GM12878 (cell line): ENCODE measurements at regions not wholly inside any gene's neighbourhood (a gene's known extent, or its start where the extent isn't known, plus 50 kb on each side); places are given as distances from the start of the nearest gene placed in this dataset.

Source experiments
- ATAC-seq: fragments of 200-7000 bp; cut with Tn5 transposase; 3 replicates; pipeline ENCODE4 v1.9.1; 2020; ENCODE audit warnings: mild to moderate bottlenecking, moderate library complexity
- BruUV-seq: library from RNA; stranded (reverse); fragments of 400-500 nt; replicated peaks from 2 replicates; lab custom pipeline; 2021; lab: Mats Ljungman, UMichigan
- CTCF ChIA-PET: fragments of 300-600 bp; sonication (Branson Sonifier 250); formaldehyde crosslinking; extraction: SDS; loops from one replicate; lab custom pipeline; 2021; ENCODE audit warnings: inconsistent platforms; lab: Yijun Ruan, JAX
- POLR2A ChIA-PET: fragments of 350-600 bp; formaldehyde crosslinking; extraction: SDS; loops from one replicate; lab custom pipeline; 2021; ENCODE audit warnings: inconsistent platforms; lab: Charles Lee
- RAD21 ChIA-PET: fragments of 300-600 bp; sonication (Branson Sonifier 250); formaldehyde crosslinking; loops from one replicate; lab custom pipeline; 2023; ENCODE audit warnings: antibody characterized with exemption; ENCODE audit not compliant: unreplicated experiment; lab: Charles Lee
- SMC1A ChIA-PET: fragments of 300-600 bp; sonication (Branson Sonifier 250); formaldehyde crosslinking; loops from one replicate; lab custom pipeline; 2023; ENCODE audit not compliant: unreplicated experiment, uncharacterized antibody; lab: Charles Lee
- DNase-seq: peaks from one replicate; pipeline ENCODE4 v3.0.0-alpha.2; 2011; ENCODE audit warnings: low read depth, low spot score
- FAIRE-seq: peaks from 3 replicates; lab custom pipeline; 2011; peaks lifted over from hg19 to GRCh38; lab: Jason Lieb, UNC
- H2AFZ ChIP-seq: 2 replicates; pipeline ENCODE4 v1.6.0; 2011; ENCODE audit warnings: low read depth, low read length, control low read depth; ENCODE audit not compliant: control insufficient read depth
- H3K27ac ChIP-seq: 2 replicates; pipeline ENCODE4 v1.5.1; 2011; ENCODE audit warnings: control low read depth; ENCODE audit not compliant: control insufficient read depth, insufficient read depth
- H3K27me3 ChIP-seq, 2 experiments: replicated peaks in 1 of 2; 2 replicates each; pipeline versions ENCODE4 v1.6.0 to v1.6.1; 2011; ENCODE audit warnings: low read length in 1 of 2; ENCODE audit not compliant: control insufficient read depth in 2 of 2, insufficient read depth in 2 of 2
- H3K36me3 ChIP-seq, 2 experiments: 2 replicates each; pipeline ENCODE4 v1.5.1; 2011; ENCODE audit warnings: low read length in 1 of 2; ENCODE audit not compliant: control insufficient read depth in 2 of 2, insufficient read depth in 2 of 2
- H3K4me1 ChIP-seq: 2 replicates; pipeline ENCODE4 v1.6.1; 2011; ENCODE audit warnings: mild to moderate bottlenecking, low read length, moderate library complexity, mixed read lengths; ENCODE audit not compliant: control insufficient read depth, insufficient read depth
- H3K4me2 ChIP-seq: 2 replicates; pipeline ENCODE4 v1.6.0; 2011; ENCODE audit warnings: control low read depth; ENCODE audit not compliant: control insufficient read depth, insufficient read depth
- H3K4me3 ChIP-seq: fragments of 200-600 bp; sonication (generic); 2 replicates; pipeline ENCODE4 v1.5.1; 2016
- H3K79me2 ChIP-seq: 2 replicates; pipeline ENCODE4 v1.6.0; 2011; ENCODE audit warnings: low read length; ENCODE audit not compliant: control insufficient read depth, insufficient read depth
- H3K9ac ChIP-seq: 2 replicates; pipeline ENCODE4 v1.8.0; 2011; ENCODE audit warnings: low read length, control low read depth, mixed read lengths; ENCODE audit not compliant: control insufficient read depth, insufficient read depth
- H3K9me3 ChIP-seq: replicated peaks from 3 replicates; pipeline ENCODE4 v1.5.1; 2011; ENCODE audit warnings: mild to moderate bottlenecking, low read length; ENCODE audit not compliant: control insufficient read depth, insufficient read depth
- H4K20me1 ChIP-seq: 2 replicates; pipeline ENCODE4 v1.6.0; 2011; ENCODE audit not compliant: control insufficient read depth, insufficient read depth
- FOS ChIP-seq: IDR thresholded peaks from 3 replicates; pipeline ENCODE4 v1.6.1; 2011; ENCODE audit warnings: borderline replicate concordance; ENCODE audit not compliant: insufficient read length; ENCODE audit errors: extremely low read depth
- HDGF ChIP-seq: fragments of 450-650 bp; IDR thresholded peaks from 2 replicates; pipeline ENCODE4 v1.6.1; 2016; ENCODE audit warnings: antibody characterized with exemption
- KAT2A ChIP-seq: conservative IDR thresholded peaks from 2 replicates; pipeline ENCODE4 v1.6.1; 2011; ENCODE audit warnings: low read depth, low read length; ENCODE audit not compliant: control insufficient read depth
- KDM1A ChIP-seq: fragments of 200-600 bp; sonication (generic); IDR thresholded peaks from 2 replicates; pipeline ENCODE4 v1.6.1; 2016; ENCODE audit warnings: borderline replicate concordance
- PBX3 ChIP-seq: IDR thresholded peaks from 2 replicates; pipeline ENCODE4 v1.6.1; 2011; ENCODE audit warnings: mild to moderate bottlenecking, low read depth, low read length, moderate library complexity; ENCODE audit not compliant: insufficient replicate concordance
- POLR2AphosphoS2 ChIP-seq: IDR thresholded peaks from 2 replicates; pipeline ENCODE4 v1.6.1; 2011; ENCODE audit warnings: low read depth, mild to moderate bottlenecking, low read length, improper control_type of control experiment, moderate library complexity
- RCOR1 ChIP-seq: conservative IDR thresholded peaks from 2 replicates; pipeline ENCODE4 v1.6.1; 2012; ENCODE audit warnings: low read depth, low read length, improper control_type of control experiment
- RELB ChIP-seq: fragments of 450-650 bp; IDR thresholded peaks from 2 replicates; pipeline ENCODE4 v1.6.1; 2017; ENCODE audit warnings: low read depth, mild to moderate bottlenecking, moderate library complexity
- SRF ChIP-seq, 2 experiments: IDR thresholded peaks; 2 replicates each; pipeline ENCODE4 v1.6.1; 2011; ENCODE audit warnings: low read depth in 2 of 2, low read length in 2 of 2, mild to moderate bottlenecking in 1 of 2, moderate library complexity in 1 of 2
- TCF7 ChIP-seq: IDR thresholded peaks from 2 replicates; pipeline ENCODE4 v1.6.1; 2014; ENCODE audit warnings: antibody characterized with exemption, borderline replicate concordance
- ZBTB11 ChIP-seq: fragments of 450-650 bp; formaldehyde crosslinking; IDR thresholded peaks from 2 replicates; pipeline ENCODE4 v1.5.0; 2022; ENCODE audit warnings: mild to moderate bottlenecking, missing genetic modification characterization
- ZNF274 ChIP-seq: IDR thresholded peaks from one replicate; pipeline ENCODE4 v1.8.0; 2011; ENCODE audit not compliant: insufficient read length, insufficient read depth
- WGBS: methylation state at CpG from one replicate; pipeline ENCODE4 v1.1.6; 2016; ENCODE audit warnings: low lambda C conversion rate; ENCODE audit not compliant: insufficient replicate concordance, insufficient coverage; ENCODE audit errors: missing lambda C conversion rate; 5-methylcytosine and 5-hydroxymethylcytosine counted together
- in situ Hi-C: fragments of 300-500 bp; cut with MboI; formaldehyde crosslinking; loops from 9 replicates; pipeline ENCODE4 v1.14.3; 2018; ENCODE audit warnings: mixed read lengths
- intact Hi-C: fragments of 100-400 bp; cut with micrococcal nuclease; formaldehyde crosslinking; loops from one replicate; pipeline ENCODE4 v1.14.2; 2022; ENCODE audit not compliant: unreplicated experiment

DNA sequence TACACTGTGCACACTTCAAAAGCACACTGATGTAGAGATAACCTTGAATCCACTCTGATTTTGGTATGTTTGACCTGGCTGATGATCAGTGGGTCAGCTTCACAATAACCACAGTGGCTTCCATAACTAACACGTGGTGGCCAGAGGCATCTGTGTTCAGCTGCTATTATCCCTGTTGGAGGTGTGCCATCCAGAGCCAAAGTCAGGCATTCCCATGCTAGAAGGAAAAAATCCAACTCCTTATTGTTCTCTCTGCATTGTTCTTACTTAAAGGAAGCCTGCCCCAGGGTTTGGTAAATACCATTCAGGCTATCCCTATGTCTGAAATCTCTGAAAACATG is 127.3 kb upstream of the MON1B start:
- no peaks in the 10 kb centered on the region for H3K9me3 ChIP-seq
- H3K27me3 ChIP-seq: no peaks in the 10 kb centered on the region
- no peak for FAIRE-seq
- no peaks in the 10 kb centered on the region for H3K4me1 ChIP-seq
- H3K79me2 ChIP-seq: no peaks in the 10 kb centered on the region
- intact Hi-C loops: no loop called here
- ChIA-PET POLR2A (no interaction called here), RAD21 (no interaction called here), CTCF (interaction anchor here (0.7 kb wide), 1 partner anchor 108 kb away, joined by 3 read pairs; no protein-coding TSS in a partner anchor), SMC1A (no interaction called here)
- in situ Hi-C loops: no loop called here
- no peaks in the 10 kb centered on the region for H3K36me3 ChIP-seq
- no peak for DNase-seq
- TF ChIP-seq PBX3 (no peak), FOS (no peak), ZNF274 (no peak), TCF7 (no peak), KAT2A (no peak), POLR2AphosphoS2 (no peak)
- no peak overlapping the region for H3K27ac ChIP-seq
- H2AFZ ChIP-seq: no peak overlapping the region
- no peak overlapping the region for H3K4me3 ChIP-seq
- H4K20me1 ChIP-seq: no peaks in the 10 kb centered on the region
- H3K9ac ChIP-seq: no peak overlapping the region
- H3K4me2 ChIP-seq: no peak overlapping the region
- 0% methylated on average over 1 of the region's 1 CpG for WGBS
- ATAC-seq: no peak
- no TSS peak for BruUV-seq

DNA sequence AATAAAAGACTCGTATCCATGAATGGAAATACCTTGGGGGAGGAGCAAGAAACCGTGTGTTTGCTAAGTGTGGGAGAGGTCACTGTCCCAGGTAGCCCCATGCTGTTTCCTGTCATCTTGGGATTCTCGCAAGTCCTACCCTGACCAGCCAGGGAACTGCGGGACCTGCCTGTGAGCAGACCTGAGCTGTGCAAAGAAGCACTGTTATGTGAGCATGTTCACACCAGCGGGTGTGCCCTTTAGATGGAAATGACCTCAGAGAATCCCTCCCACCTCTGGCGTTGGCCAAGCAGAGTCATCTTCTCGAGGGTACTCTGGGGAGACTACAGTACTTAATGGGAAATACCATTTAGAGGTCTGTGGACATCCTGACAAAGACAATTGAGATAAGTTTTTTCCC is 127.0 kb upstream of the MON1B start:
- WGBS: 25% methylated on average over 6 of the region's 7 CpGs
- H3K4me3 ChIP-seq: no peak overlapping the region
- H3K79me2 ChIP-seq: no peaks in the 10 kb centered on the region
- no peaks in the 10 kb centered on the region for H3K4me1 ChIP-seq
- no peak overlapping the region for H3K9ac ChIP-seq
- H3K27ac ChIP-seq: no peak overlapping the region
- H3K4me2 ChIP-seq: no peak overlapping the region
- no peaks in the 10 kb centered on the region for H3K36me3 ChIP-seq
- H3K9me3 ChIP-seq: no peaks in the 10 kb centered on the region
- in situ Hi-C loops: no loop called here
- ChIA-PET POLR2A (no interaction called here), CTCF (interaction anchor here (0.7 kb wide), 1 partner anchor 108 kb away, joined by 3 read pairs; no protein-coding TSS in a partner anchor), RAD21 (no interaction called here), SMC1A (no interaction called here)
- TF ChIP-seq RCOR1: no peak
- no peak for TF ChIP-seq KDM1A
- TF ChIP-seq HDGF: no peak
- no peak for TF ChIP-seq RELB
- TF ChIP-seq SRF (IDR thresholded peaks at IDR 0.05; ENCODE audit: low read depth in 2 of 2, low read length in 2 of 2): no peak
- no peak for TF ChIP-seq ZBTB11 (CRISPR knock-in tag)
- DNase-seq (no peak), FAIRE-seq (no peak), ATAC-seq (no peak)
- intact Hi-C loops: no loop called here
- H4K20me1 ChIP-seq: no peaks in the 10 kb centered on the region
- H2AFZ ChIP-seq: no peak overlapping the region
- H3K27me3 ChIP-seq: no peaks in the 10 kb centered on the region
- no TSS peak for BruUV-seq
